ENCODE measurements at regions not wholly inside any gene's neighbourhood (a gene's known extent, or its start where the extent isn't known, plus 50 kb on each side); places are given as distances from the start of the nearest gene placed in this dataset.

GRCh38 chr12:118558941-118559340 is 182.6 kb downstream of the SUDS3 start:
- H3K4me3 ChIP-seq (ENCODE audit: low read depth, low read length), result no peak overlapping the region
- in situ Hi-C loops (cut with HindIII; ENCODE audit: low sequenced_read_pairs), result no loop called here
- no peak for DNase-seq (ENCODE audit: low read depth, low spot score)
- TF ChIP-seq CTCF (IDR thresholded peaks at IDR 0.05; ENCODE audit: low read depth, low read length), result no peak

- in situ Hi-C loops (cut with HindIII; ENCODE audit: low sequenced_read_pairs), result no loop called here
- no peak for DNase-seq (ENCODE audit: low read depth, low spot score)
- H3K4me3 ChIP-seq (ENCODE audit: low read depth, low read length), result no peak overlapping the region
- no peak for TF ChIP-seq CTCF (IDR thresholded peaks at IDR 0.05; ENCODE audit: low read depth, low read length)
Observed at GRCh38 chr12:118560733-118561132, 184.4 kb downstream of the SUDS3 start.

GRCh38 chr12:118571730-118572129 is 195.4 kb downstream of the SUDS3 start:
- no peak overlapping the region for H3K4me3 ChIP-seq (ENCODE audit: low read depth, low read length)
- DNase-seq (ENCODE audit: low read depth, low spot score), result no peak
- no peak for TF ChIP-seq CTCF (IDR thresholded peaks at IDR 0.05; ENCODE audit: low read depth, low read length)
- in situ Hi-C loops (cut with HindIII; ENCODE audit: low sequenced_read_pairs), result no loop called here

GRCh38 chr12:118574288-118574687 is 197.9 kb downstream of the SUDS3 start:
- in situ Hi-C loops (cut with HindIII; ENCODE audit: low sequenced_read_pairs), result no loop called here
- DNase-seq (ENCODE audit: low read depth, low spot score), result no peak
- no peak overlapping the region for H3K4me3 ChIP-seq (ENCODE audit: low read depth, low read length)
- TF ChIP-seq CTCF (IDR thresholded peaks at IDR 0.05; ENCODE audit: low read depth, low read length), result no peak

GRCh38 chr12:118575730-118576129 is 199.4 kb downstream of the SUDS3 start:
- no peak for TF ChIP-seq CTCF (IDR thresholded peaks at IDR 0.05; ENCODE audit: low read depth, low read length)
- H3K4me3 ChIP-seq (ENCODE audit: low read depth, low read length), result no peak overlapping the region
- in situ Hi-C loops (cut with HindIII; ENCODE audit: low sequenced_read_pairs), result no loop called here
- no peak for DNase-seq (ENCODE audit: low read depth, low spot score)

- in situ Hi-C loops (cut with HindIII; ENCODE audit: low sequenced_read_pairs), result no loop called here
- H3K4me3 ChIP-seq (ENCODE audit: low read depth, low read length), result no peak overlapping the region
- no peak for TF ChIP-seq CTCF (IDR thresholded peaks at IDR 0.05; ENCODE audit: low read depth, low read length)
- DNase-seq (ENCODE audit: low read depth, low spot score), result no peak
Observed at GRCh38 chr12:118581371-118581770, 205.0 kb downstream of the SUDS3 start.

- DNase-seq (ENCODE audit: low read depth, low spot score), result no peak
- TF ChIP-seq CTCF (IDR thresholded peaks at IDR 0.05; ENCODE audit: low read depth, low read length), result no peak
- in situ Hi-C loops (cut with HindIII; ENCODE audit: low sequenced_read_pairs), result no loop called here
- H3K4me3 ChIP-seq (ENCODE audit: low read depth, low read length), result no peak overlapping the region
Observed at GRCh38 chr12:118582863-118583262, 206.5 kb downstream of the SUDS3 start.

Measured in astrocyte of the spinal cord (primary cell).